ENCODE measurements at regions not wholly inside any gene's neighbourhood (a gene's known extent, or its start where the extent isn't known, plus 50 kb on each side); places are given as distances from the start of the nearest gene placed in this dataset.

DNA sequence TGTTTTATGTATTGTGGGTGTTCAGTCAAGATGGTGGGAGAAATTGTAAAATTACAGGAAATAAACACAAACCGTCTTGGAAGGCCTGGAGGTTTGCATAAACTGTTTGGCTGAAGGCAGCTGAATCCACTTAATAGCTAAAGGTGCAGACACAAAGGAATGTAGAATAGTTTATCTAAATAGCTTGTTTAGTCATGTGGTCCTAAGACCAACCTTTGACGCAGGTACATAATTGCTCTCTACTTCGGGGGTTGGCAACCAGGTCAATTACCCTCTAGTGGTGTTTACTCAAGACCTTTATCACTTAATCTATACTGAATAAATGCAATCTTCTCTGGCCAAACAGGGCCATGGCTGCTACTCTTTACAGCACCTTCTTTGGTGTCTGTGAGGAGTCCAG is 502.8 kb downstream of the IGSF11 start:
- TF ChIP-seq POLR2AphosphoS5 (IDR thresholded peaks at IDR 0.05) (no peak), EP300 (IDR thresholded peaks at IDR 0.05) (no peak), POLR2A (IDR thresholded peaks at IDR 0.05) (no peak)
- TF ChIP-seq, protein P1, sequence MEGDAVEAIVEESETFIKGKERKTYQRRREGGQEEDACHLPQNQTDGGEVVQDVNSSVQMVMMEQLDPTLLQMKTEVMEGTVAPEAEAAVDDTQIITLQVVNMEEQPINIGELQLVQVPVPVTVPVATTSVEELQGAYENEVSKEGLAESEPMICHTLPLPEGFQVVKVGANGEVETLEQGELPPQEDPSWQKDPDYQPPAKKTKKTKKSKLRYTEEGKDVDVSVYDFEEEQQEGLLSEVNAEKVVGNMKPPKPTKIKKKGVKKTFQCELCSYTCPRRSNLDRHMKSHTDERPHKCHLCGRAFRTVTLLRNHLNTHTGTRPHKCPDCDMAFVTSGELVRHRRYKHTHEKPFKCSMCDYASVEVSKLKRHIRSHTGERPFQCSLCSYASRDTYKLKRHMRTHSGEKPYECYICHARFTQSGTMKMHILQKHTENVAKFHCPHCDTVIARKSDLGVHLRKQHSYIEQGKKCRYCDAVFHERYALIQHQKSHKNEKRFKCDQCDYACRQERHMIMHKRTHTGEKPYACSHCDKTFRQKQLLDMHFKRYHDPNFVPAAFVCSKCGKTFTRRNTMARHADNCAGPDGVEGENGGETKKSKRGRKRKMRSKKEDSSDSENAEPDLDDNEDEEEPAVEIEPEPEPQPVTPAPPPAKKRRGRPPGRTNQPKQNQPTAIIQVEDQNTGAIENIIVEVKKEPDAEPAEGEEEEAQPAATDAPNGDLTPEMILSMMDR (IDR thresholded peaks at IDR 0.05), result no peak
